ENCODE measurements at regions not wholly inside any gene's neighbourhood (a gene's known extent, or its start where the extent isn't known, plus 50 kb on each side); places are given as distances from the start of the nearest gene placed in this dataset.

GRCh38 chr7:42414941-42415505, 178.0 kb upstream of the GLI3 start:
- Histone ChIP-seq H3K27me3 (replicated peaks; ENCODE audit: control insufficient read depth, insufficient read depth, low read length) (no peaks in the 10 kb centered on the region), H3K4me3 (replicated peaks; ENCODE audit: low read depth, low read length) (no peak overlapping the region), H3K36me3 (ENCODE audit: control insufficient read depth, insufficient read depth, low read length) (no peaks in the 10 kb centered on the region)
- no peak for DNase-seq (ENCODE audit: extremely low read depth, insufficient read length)
- no peak for TF ChIP-seq CTCF (IDR thresholded peaks at IDR 0.05; ENCODE audit: insufficient read depth, low read length, poor library complexity, severe bottlenecking)

- DNase-seq (ENCODE audit: extremely low read depth, insufficient read length), result no peak
- H3K4me3 ChIP-seq (replicated peaks; ENCODE audit: low read depth, low read length), result no peak overlapping the region
- TF ChIP-seq CTCF (IDR thresholded peaks at IDR 0.05; ENCODE audit: insufficient read depth, low read length, poor library complexity, severe bottlenecking), result no peak
- no peaks in the 10 kb centered on the region for H3K27me3 ChIP-seq (replicated peaks; ENCODE audit: control insufficient read depth, insufficient read depth, low read length)
- no peaks in the 10 kb centered on the region for H3K36me3 ChIP-seq (ENCODE audit: control insufficient read depth, insufficient read depth, low read length)
Measured at GRCh38 chr7:42414028-42414427, 177.0 kb upstream of the GLI3 start.

GRCh38 chr7:42409296-42409695, 172.3 kb upstream of the GLI3 start:
- Histone ChIP-seq H3K4me3 (replicated peaks; ENCODE audit: low read depth, low read length) (no peak overlapping the region), H3K36me3 (ENCODE audit: control insufficient read depth, insufficient read depth, low read length) (no peaks in the 10 kb centered on the region), H3K27me3 (replicated peaks; ENCODE audit: control insufficient read depth, insufficient read depth, low read length) (no peaks in the 10 kb centered on the region)
- DNase-seq (ENCODE audit: extremely low read depth, insufficient read length), result no peak
- TF ChIP-seq CTCF (IDR thresholded peaks at IDR 0.05; ENCODE audit: insufficient read depth, low read length, poor library complexity, severe bottlenecking), result no peak

GRCh38 chr7:42407833-42408232, 170.8 kb upstream of the GLI3 start:
- no peaks in the 10 kb centered on the region for H3K36me3 ChIP-seq (ENCODE audit: control insufficient read depth, insufficient read depth, low read length)
- H3K27me3 ChIP-seq (replicated peaks; ENCODE audit: control insufficient read depth, insufficient read depth, low read length), result no peaks in the 10 kb centered on the region
- H3K4me3 ChIP-seq (replicated peaks; ENCODE audit: low read depth, low read length), result no peak overlapping the region
- no peak for TF ChIP-seq CTCF (IDR thresholded peaks at IDR 0.05; ENCODE audit: insufficient read depth, low read length, poor library complexity, severe bottlenecking)
- DNase-seq (ENCODE audit: extremely low read depth, insufficient read length), result no peak

- Histone ChIP-seq H3K27me3 (replicated peaks; ENCODE audit: control insufficient read depth, insufficient read depth, low read length) (no peaks in the 10 kb centered on the region), H3K4me3 (replicated peaks; ENCODE audit: low read depth, low read length) (no peak overlapping the region), H3K36me3 (ENCODE audit: control insufficient read depth, insufficient read depth, low read length) (no peaks in the 10 kb centered on the region)
- no peak for TF ChIP-seq CTCF (IDR thresholded peaks at IDR 0.05; ENCODE audit: insufficient read depth, low read length, poor library complexity, severe bottlenecking)
- no peak for DNase-seq (ENCODE audit: extremely low read depth, insufficient read length)
Measured at GRCh38 chr7:42407021-42407710, 170.2 kb upstream of the GLI3 start.
